Breast epithelium (tissue), 3 donors: ENCODE measurements at regions not wholly inside any gene's neighbourhood (a gene's known extent, or its start where the extent isn't known, plus 50 kb on each side); places are given as distances from the start of the nearest gene placed in this dataset.

Experiments used
- CTCF ChIP-seq, 3 donors: fragments of 450-650 bp; IDR thresholded peaks; one replicate each; pipeline ENCODE4 v1.5.1; 2016 to 2017; ENCODE audit warnings: antibody characterized with exemption in 3 of 3, mild to moderate bottlenecking in 3 of 3, moderate library complexity in 3 of 3
- POLR2AphosphoS5 ChIP-seq, 3 donors: sonication (generic); formaldehyde crosslinking; IDR thresholded peaks; one replicate each; pipeline ENCODE4 v1.6.1; 2017; ENCODE audit warnings: antibody characterized with exemption in 3 of 3

- TF ChIP-seq CTCF (IDR thresholded peaks at IDR 0.05) (no peak), POLR2AphosphoS5 (IDR thresholded peaks at IDR 0.05) (no peak)
These were observed 134.8 kb upstream of the NCK2 start for GRCh38 chr2:105609746-105610402.
